ENCODE measurements at regions not wholly inside any gene's neighbourhood (a gene's known extent, or its start where the extent isn't known, plus 50 kb on each side); places are given as distances from the start of the nearest gene placed in this dataset.

DNA sequence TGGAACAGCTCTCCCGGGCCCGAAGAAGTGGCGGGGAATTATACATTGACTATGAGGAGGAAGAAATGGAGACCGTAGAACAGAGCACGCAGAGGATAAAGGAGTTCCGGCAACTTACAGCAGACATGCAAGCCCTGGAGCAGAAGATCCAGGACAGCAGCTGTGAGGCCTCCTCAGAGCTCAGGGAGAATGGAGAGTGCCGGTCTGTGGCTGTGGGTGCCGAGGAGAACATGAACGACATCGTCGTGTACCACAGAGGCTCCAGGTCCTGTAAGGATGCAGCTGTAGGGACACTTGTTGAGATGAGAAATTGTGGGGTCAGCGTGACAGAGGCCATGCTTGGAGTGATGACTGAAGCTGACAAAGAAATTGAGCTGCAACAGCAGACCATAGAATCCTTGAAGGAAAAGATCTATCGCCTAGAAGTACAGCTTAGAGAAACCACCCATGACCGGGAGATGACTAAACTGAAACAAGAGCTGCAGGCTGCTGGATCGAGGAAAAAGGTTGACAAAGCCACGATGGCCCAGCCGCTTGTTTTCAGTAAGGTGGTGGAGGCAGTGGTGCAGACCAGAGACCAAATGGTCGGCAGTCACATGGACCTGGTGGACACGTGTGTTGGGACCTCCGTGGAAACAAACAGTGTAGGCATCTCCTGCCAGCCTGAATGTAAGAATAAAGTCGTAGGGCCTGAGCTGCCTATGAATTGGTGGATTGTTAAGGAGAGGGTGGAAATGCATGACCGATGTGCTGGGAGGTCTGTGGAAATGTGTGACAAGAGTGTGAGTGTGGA, 129.5 kb upstream of the DMRT1 start:
- Histone ChIP-seq H3K36me3 (peaks cover 0 to 17% (median 0%) of the 10 kb centered on the region in 11 experiments; a peak in 1 of 22 replicates), H3K9ac (peak overlapping the region in 9 of 11 experiments; percentile 23 to 69 (median 51); a peak in 16 of 22 replicates), H3K9me3 (replicated peaks in 1 of 11) (no peaks in the 10 kb centered on the region), H3K27me3 (peaks cover 17 to 28% (median 19%) of the 10 kb centered on the region in 11 experiments), H3K4me3 (peak overlapping the region; percentile 7 to 67 (median 51); a peak in 19 of 20 replicates), H3K27ac (peak overlapping the region in 9 of 11 experiments; percentile 9 to 65 (median 50); a peak in 15 of 22 replicates), H3K4me1 (peaks cover 30 to 87% (median 68%) of the 10 kb centered on the region in 10 experiments), H3K4me2 (peak overlapping the region; percentile 64 to 97 (median 85)), H4K20me1 (peaks cover 0 to 10% (median 0%) of the 10 kb centered on the region in 11 experiments; a peak in 3 of 22 replicates)
- no peak for TF ChIP-seq Cebpa-rat (IDR thresholded peaks at IDR 0.05)

DNA sequence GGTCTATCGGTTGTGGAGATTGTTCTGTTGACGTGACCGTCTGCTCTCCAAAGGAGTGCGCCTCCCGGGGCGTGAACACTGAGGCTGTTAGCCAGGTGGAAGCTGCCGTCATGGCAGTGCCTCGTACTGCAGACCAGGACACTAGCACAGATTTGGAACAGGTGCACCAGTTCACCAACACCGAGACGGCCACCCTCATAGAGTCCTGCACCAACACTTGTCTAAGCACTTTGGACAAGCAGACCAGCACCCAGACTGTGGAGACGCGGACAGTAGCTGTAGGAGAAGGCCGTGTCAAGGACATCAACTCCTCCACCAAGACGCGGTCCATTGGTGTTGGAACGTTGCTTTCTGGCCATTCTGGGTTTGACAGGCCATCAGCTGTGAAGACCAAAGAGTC, 128.9 kb upstream of the DMRT1 start:
- no peak for TF ChIP-seq Cebpa-rat (IDR thresholded peaks at IDR 0.05)
- H3K9ac ChIP-seq = peak overlapping the region in 9 of 11 experiments; percentile 23 to 69 (median 51); a peak in 17 of 22 replicates
- H3K36me3 ChIP-seq = peaks cover 0 to 20% (median 0%) of the 10 kb centered on the region in 11 experiments; a peak in 1 of 22 replicates
- peak overlapping the region; percentile 7 to 67 (median 51); a peak in 19 of 20 replicates for H3K4me3 ChIP-seq
- H3K4me2 ChIP-seq = peak overlapping the region; percentile 64 to 97 (median 85)
- H3K27ac ChIP-seq = peak overlapping the region in 7 of 11 experiments; percentile 44 to 65 (median 53); a peak in 12 of 22 replicates
- peaks cover 13 to 25% (median 14%) of the 10 kb centered on the region in 11 experiments for H3K27me3 ChIP-seq
- peaks cover 33 to 92% (median 70%) of the 10 kb centered on the region in 10 experiments for H3K4me1 ChIP-seq
- peaks cover 0 to 10% (median 0%) of the 10 kb centered on the region in 11 experiments; a peak in 3 of 22 replicates for H4K20me1 ChIP-seq
- no peaks in the 10 kb centered on the region for H3K9me3 ChIP-seq (replicated peaks in 1 of 11)

DNA sequence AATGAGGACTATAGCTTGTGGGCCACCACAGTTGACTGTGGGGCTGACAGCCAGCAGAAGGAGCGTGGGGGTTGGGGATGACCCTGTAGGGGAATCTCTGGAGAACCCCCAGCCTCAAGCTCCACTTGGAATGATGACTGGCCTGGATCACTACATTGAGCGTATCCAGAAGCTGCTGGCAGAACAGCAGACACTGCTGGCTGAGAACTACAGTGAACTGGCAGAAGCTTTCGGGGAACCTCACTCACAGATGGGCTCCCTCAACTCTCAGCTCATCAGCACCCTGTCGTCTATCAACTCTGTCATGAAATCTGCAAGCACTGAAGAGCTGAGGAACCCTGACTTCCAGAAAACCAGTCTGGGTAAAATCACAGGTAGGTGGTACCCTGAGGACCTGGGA, 128.4 kb upstream of the DMRT1 start:
- Histone ChIP-seq H4K20me1 (peaks cover 0 to 10% (median 0%) of the 10 kb centered on the region in 11 experiments; a peak in 3 of 22 replicates), H3K4me1 (peaks cover 36 to 95% (median 73%) of the 10 kb centered on the region in 10 experiments), H3K27me3 (peaks cover 11 to 25% (median 13%) of the 10 kb centered on the region in 11 experiments), H3K4me3 (peak overlapping the region in 9 of 10 experiments; percentile 7 to 67 (median 51); a peak in 15 of 20 replicates), H3K4me2 (peak overlapping the region; percentile 64 to 97 (median 85)), H3K9ac (peak overlapping the region in 8 of 11 experiments; percentile 4 to 69 (median 58); a peak in 15 of 22 replicates), H3K36me3 (peaks cover 0 to 20% (median 0%) of the 10 kb centered on the region in 11 experiments; a peak in 1 of 22 replicates), H3K27ac (peak overlapping the region in 6 of 11 experiments; percentile 16 to 65 (median 47); a peak in 9 of 22 replicates), H3K9me3 (replicated peaks in 1 of 11) (no peaks in the 10 kb centered on the region)
- TF ChIP-seq Cebpa-rat (IDR thresholded peaks at IDR 0.05) = no peak

- Histone ChIP-seq H3K4me3 (peak overlapping the region in 8 of 10 experiments; percentile 2 to 67 (median 52); a peak in 15 of 20 replicates), H3K4me2 (peak overlapping the region in 10 of 11 experiments; percentile 14 to 97 (median 84); a peak in 20 of 22 replicates), H4K20me1 (peaks cover 0 to 10% (median 0%) of the 10 kb centered on the region in 11 experiments; a peak in 3 of 22 replicates), H3K36me3 (peaks cover 0 to 20% (median 0%) of the 10 kb centered on the region in 11 experiments; a peak in 1 of 22 replicates), H3K9me3 (replicated peaks in 1 of 11) (no peaks in the 10 kb centered on the region), H3K27me3 (peaks cover 0 to 17% (median 0%) of the 10 kb centered on the region in 11 experiments; a peak in 2 of 22 replicates), H3K27ac (peak overlapping the region in 5 of 11 experiments; percentile 4 to 65 (median 37); a peak in 5 of 22 replicates), H3K9ac (peak overlapping the region in 5 of 11 experiments; percentile 51 to 69 (median 65); a peak in 12 of 22 replicates), H3K4me1 (peaks cover 37 to 99% (median 66%) of the 10 kb centered on the region in 10 experiments)
- no peak for TF ChIP-seq Cebpa-rat (IDR thresholded peaks at IDR 0.05)
Measured at GRCh38 chr9:714675-715074, 126.8 kb upstream of the DMRT1 start.

DNA sequence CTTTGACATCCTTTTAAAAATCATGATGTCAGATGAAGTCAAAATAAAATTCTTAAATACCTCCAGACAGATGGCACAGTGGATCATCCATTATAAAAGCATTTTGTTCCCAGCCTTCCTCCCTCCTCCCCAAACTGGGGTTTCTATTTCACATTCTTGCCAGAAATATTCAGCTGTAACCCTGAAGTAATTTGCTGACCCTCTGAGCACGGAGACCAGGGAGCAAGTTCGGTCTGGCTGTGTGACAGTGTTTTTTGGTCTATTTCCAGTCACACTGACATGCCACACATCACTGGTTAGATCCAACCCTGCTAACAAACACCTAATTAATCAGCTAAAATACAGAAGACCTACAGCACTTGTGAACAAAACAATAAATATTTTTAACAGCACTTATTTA, 126.2 kb upstream of the DMRT1 start:
- Histone ChIP-seq H3K4me2 (peak overlapping the region in 10 of 11 experiments; percentile 18 to 97 (median 78); a peak in 18 of 22 replicates), H4K20me1 (peaks cover 0 to 10% (median 0%) of the 10 kb centered on the region in 11 experiments; a peak in 4 of 22 replicates), H3K9ac (peak overlapping the region in 7 of 11 experiments; percentile 20 to 69 (median 50); a peak in 13 of 22 replicates), H3K36me3 (peaks cover 0 to 24% (median 0%) of the 10 kb centered on the region in 11 experiments; a peak in 1 of 22 replicates), H3K4me3 (peak overlapping the region in 7 of 10 experiments; percentile 17 to 67 (median 52); a peak in 10 of 20 replicates), H3K9me3 (replicated peaks in 1 of 11) (no peaks in the 10 kb centered on the region), H3K4me1 (peaks cover 40 to 99% (median 65%) of the 10 kb centered on the region in 10 experiments), H3K27ac (peak overlapping the region in 6 of 11 experiments; percentile 7 to 65 (median 26); a peak in 4 of 22 replicates), H3K27me3 (peaks cover 0 to 17% (median 0%) of the 10 kb centered on the region in 11 experiments; a peak in 2 of 22 replicates)
- no peak for TF ChIP-seq Cebpa-rat (IDR thresholded peaks at IDR 0.05)

DNA sequence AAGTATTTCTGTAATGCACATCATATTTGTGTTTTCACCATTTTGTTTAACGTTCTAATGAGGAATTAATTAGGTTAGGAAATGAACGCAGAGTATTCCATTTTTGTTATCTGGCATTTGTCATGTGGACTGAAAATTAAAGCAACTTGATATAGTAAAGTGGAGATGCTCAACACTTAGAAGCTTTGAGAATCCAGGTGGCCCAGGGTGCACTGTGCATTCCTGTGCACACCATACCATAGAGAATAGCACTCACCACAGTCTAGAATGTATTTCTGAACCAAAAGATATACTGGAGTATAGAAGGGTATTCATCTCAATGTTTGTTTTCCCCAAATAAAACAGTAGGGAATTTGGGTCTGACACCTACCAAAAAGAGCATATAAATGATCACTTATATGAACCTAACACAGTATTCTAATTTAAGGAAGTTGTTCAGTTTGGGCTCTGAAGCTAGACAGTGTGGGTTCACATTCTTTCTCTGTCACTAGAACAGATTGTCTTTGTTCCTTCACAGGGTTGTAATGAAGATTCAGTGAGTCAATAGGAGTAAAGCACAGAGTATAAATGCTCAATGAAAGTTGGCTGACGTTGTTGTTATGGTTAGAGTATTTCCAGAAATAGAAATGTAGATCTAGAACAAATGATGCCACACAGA, 125.6 kb upstream of the DMRT1 start:
- Histone ChIP-seq H3K27ac (peak overlapping the region in 6 of 11 experiments; percentile 7 to 42 (median 36); a peak in 6 of 22 replicates), H3K36me3 (peaks cover 0 to 30% (median 0%) of the 10 kb centered on the region in 11 experiments; a peak in 1 of 22 replicates), H4K20me1 (peaks cover 0 to 8% (median 0%) of the 10 kb centered on the region in 11 experiments; a peak in 4 of 22 replicates), H3K27me3 (peaks cover 0 to 16% (median 0%) of the 10 kb centered on the region in 11 experiments; a peak in 2 of 22 replicates), H3K4me1 (peaks cover 42 to 99% (median 63%) of the 10 kb centered on the region in 10 experiments), H3K9ac (peak overlapping the region in 7 of 11 experiments; percentile 20 to 69 (median 57); a peak in 11 of 22 replicates), H3K4me2 (peak overlapping the region in 10 of 11 experiments; percentile 51 to 97 (median 78); a peak in 19 of 22 replicates), H3K4me3 (peak overlapping the region in 6 of 10 experiments; percentile 17 to 67 (median 56); a peak in 9 of 20 replicates), H3K9me3 (replicated peaks in 1 of 11) (no peaks in the 10 kb centered on the region)
- no peak for TF ChIP-seq Cebpa-rat (IDR thresholded peaks at IDR 0.05)

GRCh38 chr9:717722-718121, 123.8 kb upstream of the DMRT1 start:
- Histone ChIP-seq H3K36me3 (peaks cover 0 to 46% (median 0%) of the 10 kb centered on the region in 11 experiments; a peak in 6 of 22 replicates), H3K4me1 (peaks cover 24 to 82% (median 50%) of the 10 kb centered on the region in 10 experiments; a peak in 19 of 20 replicates), H3K9me3 (replicated peaks in 1 of 11) (no peaks in the 10 kb centered on the region), H3K9ac (peak overlapping the region in 3 of 11 experiments; percentile 48 to 69 (median 52); a peak in 5 of 22 replicates), H3K27me3 (peaks cover 0 to 5% (median 0%) of the 10 kb centered on the region in 11 experiments; a peak in 1 of 22 replicates), H3K4me3 (peak overlapping the region in 3 of 10 experiments; percentile 60 to 67 (median 67); a peak in 6 of 20 replicates), H4K20me1 (peaks cover 0 to 25% (median 0%) of the 10 kb centered on the region in 11 experiments; a peak in 3 of 22 replicates), H3K27ac (peak overlapping the region in 2 of 11 experiments; percentile 34 to 38; a peak in 1 of 22 replicates), H3K4me2 (peak overlapping the region; percentile 37 to 97 (median 76); a peak in 19 of 22 replicates)
- no peak for TF ChIP-seq Cebpa-rat (IDR thresholded peaks at IDR 0.05)

Data from BLaER1 treated with 17β-estradiol and CSF1 and Interleukin-3, amounts not matched to agents 10 nM and 100 nM (cell line).